GM23338 (cell line): ENCODE measurements at regions not wholly inside any gene's neighbourhood (a gene's known extent, or its start where the extent isn't known, plus 50 kb on each side); places are given as distances from the start of the nearest gene placed in this dataset.
"Not testable (repeated sequence)": the region's sequence is repeated elsewhere in the genome, so short reads cannot be mapped to it uniquely, and the experiment has no call there.

ENCODE experiments used
- CREB1 ChIP-seq: fragments of 250-450 bp; sonication (Bioruptor Pico); IDR thresholded peaks from 2 replicates; pipeline ENCODE4 v1.5.0; 2020; ENCODE audit warnings: low read depth, mild to moderate bottlenecking, moderate library complexity
- EZH2 ChIP-seq: fragments of 200-600 bp; sonication (generic); IDR thresholded peaks from one replicate; pipeline ENCODE4 v1.8.0; 2017; ENCODE audit warnings: antibody characterized with exemption, mild to moderate bottlenecking, low read depth; ENCODE audit not compliant: unreplicated experiment
- EZH2phosphoT487 ChIP-seq: fragments of 200-600 bp; sonication (generic); IDR thresholded peaks from one replicate; pipeline ENCODE4 v1.8.1; 2018; ENCODE audit warnings: antibody characterized with exemption; ENCODE audit not compliant: unreplicated experiment
- JUNB ChIP-seq: IDR thresholded peaks from one replicate; pipeline ENCODE4 v1.6.1; 2016; ENCODE audit warnings: antibody characterized with exemption; ENCODE audit not compliant: unreplicated experiment
- NANOG ChIP-seq: IDR thresholded peaks from 2 replicates; pipeline ENCODE4 v1.6.1; 2016; ENCODE audit warnings: antibody characterized with exemption, borderline replicate concordance
- POLR2AphosphoS5 ChIP-seq: IDR thresholded peaks from 2 replicates; pipeline ENCODE4 v1.6.1; 2016; ENCODE audit warnings: antibody characterized with exemption, low read depth
- STAT1 ChIP-seq: IDR thresholded peaks from one replicate; pipeline ENCODE4 v1.6.1; 2016; ENCODE audit warnings: antibody characterized with exemption; ENCODE audit not compliant: unreplicated experiment
- ZNF114 ChIP-seq: fragments of 250-450 bp; sonication (Bioruptor Pico); IDR thresholded peaks from 2 replicates; pipeline ENCODE4 v1.5.0; 2020; ENCODE audit warnings: mild to moderate bottlenecking, moderate library complexity
- TF ChIP-seq, protein P1 (sequence below), 2 experiments: fragments of 200-600 bp in 1 of 2; sonication (generic) in 1 of 2; conservative IDR thresholded peaks; 2 replicates each; pipeline versions ENCODE4 v1.5.1 to v1.6.1; 2016 to 2017; ENCODE audit warnings: antibody characterized with exemption in 2 of 2, low read depth in 2 of 2, mild to moderate bottlenecking in 2 of 2, moderate library complexity in 1 of 2
- TF ChIP-seq, protein P2 (sequence below): IDR thresholded peaks from 2 replicates; pipeline ENCODE4 v1.6.1; 2016; ENCODE audit warnings: antibody characterized with exemption
- TF ChIP-seq, protein P3 (sequence below): IDR thresholded peaks from one replicate; pipeline ENCODE4 v1.6.1; 2018; ENCODE audit warnings: antibody characterized with exemption; ENCODE audit not compliant: unreplicated experiment

DNA sequence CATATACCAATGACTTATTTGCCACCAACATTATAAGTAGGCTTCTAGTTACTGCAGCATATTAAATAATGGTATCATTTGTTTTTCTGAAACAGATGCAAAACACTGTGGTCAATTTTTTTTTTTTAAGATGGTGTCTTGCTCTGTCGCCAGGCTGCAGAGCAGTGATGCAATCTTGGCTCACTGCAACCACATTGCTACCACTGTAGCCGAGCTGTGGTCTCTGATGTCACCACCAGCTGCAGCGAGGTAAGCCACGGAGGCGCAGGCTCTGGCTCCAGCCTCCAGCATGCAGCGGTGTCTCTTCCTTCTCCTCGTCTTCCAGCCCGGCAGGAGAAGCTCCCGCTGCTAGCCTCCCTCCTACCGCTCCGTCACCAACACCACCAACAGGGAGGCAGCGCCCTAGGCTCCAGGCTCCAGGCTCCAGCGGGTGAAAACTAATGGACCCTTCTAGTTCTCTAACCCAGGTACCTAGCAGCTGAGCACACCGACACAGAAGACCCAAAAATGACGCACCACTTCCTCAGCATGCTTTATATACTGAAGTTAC, 840.8 kb downstream of the SPATA31A1 start:
- not testable (repeated sequence) for TF ChIP-seq POLR2AphosphoS5; EZH2phosphoT487; CREB1 (CRISPR knock-in tag); EZH2; JUNB; NANOG; STAT1; ZNF114 (CRISPR knock-in tag)
- TF ChIP-seq, protein P1, sequence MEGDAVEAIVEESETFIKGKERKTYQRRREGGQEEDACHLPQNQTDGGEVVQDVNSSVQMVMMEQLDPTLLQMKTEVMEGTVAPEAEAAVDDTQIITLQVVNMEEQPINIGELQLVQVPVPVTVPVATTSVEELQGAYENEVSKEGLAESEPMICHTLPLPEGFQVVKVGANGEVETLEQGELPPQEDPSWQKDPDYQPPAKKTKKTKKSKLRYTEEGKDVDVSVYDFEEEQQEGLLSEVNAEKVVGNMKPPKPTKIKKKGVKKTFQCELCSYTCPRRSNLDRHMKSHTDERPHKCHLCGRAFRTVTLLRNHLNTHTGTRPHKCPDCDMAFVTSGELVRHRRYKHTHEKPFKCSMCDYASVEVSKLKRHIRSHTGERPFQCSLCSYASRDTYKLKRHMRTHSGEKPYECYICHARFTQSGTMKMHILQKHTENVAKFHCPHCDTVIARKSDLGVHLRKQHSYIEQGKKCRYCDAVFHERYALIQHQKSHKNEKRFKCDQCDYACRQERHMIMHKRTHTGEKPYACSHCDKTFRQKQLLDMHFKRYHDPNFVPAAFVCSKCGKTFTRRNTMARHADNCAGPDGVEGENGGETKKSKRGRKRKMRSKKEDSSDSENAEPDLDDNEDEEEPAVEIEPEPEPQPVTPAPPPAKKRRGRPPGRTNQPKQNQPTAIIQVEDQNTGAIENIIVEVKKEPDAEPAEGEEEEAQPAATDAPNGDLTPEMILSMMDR (conservative IDR thresholded peaks at IDR 0.05; ENCODE audit: low read depth in 2 of 2), result not testable (repeated sequence)
- TF ChIP-seq, protein P2, sequence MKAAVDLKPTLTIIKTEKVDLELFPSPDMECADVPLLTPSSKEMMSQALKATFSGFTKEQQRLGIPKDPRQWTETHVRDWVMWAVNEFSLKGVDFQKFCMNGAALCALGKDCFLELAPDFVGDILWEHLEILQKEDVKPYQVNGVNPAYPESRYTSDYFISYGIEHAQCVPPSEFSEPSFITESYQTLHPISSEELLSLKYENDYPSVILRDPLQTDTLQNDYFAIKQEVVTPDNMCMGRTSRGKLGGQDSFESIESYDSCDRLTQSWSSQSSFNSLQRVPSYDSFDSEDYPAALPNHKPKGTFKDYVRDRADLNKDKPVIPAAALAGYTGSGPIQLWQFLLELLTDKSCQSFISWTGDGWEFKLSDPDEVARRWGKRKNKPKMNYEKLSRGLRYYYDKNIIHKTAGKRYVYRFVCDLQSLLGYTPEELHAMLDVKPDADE, result not testable (repeated sequence)
- TF ChIP-seq, protein P3, sequence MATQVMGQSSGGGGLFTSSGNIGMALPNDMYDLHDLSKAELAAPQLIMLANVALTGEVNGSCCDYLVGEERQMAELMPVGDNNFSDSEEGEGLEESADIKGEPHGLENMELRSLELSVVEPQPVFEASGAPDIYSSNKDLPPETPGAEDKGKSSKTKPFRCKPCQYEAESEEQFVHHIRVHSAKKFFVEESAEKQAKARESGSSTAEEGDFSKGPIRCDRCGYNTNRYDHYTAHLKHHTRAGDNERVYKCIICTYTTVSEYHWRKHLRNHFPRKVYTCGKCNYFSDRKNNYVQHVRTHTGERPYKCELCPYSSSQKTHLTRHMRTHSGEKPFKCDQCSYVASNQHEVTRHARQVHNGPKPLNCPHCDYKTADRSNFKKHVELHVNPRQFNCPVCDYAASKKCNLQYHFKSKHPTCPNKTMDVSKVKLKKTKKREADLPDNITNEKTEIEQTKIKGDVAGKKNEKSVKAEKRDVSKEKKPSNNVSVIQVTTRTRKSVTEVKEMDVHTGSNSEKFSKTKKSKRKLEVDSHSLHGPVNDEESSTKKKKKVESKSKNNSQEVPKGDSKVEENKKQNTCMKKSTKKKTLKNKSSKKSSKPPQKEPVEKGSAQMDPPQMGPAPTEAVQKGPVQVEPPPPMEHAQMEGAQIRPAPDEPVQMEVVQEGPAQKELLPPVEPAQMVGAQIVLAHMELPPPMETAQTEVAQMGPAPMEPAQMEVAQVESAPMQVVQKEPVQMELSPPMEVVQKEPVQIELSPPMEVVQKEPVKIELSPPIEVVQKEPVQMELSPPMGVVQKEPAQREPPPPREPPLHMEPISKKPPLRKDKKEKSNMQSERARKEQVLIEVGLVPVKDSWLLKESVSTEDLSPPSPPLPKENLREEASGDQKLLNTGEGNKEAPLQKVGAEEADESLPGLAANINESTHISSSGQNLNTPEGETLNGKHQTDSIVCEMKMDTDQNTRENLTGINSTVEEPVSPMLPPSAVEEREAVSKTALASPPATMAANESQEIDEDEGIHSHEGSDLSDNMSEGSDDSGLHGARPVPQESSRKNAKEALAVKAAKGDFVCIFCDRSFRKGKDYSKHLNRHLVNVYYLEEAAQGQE, result not testable (repeated sequence)
